K562 (cell line): ENCODE measurements at regions not wholly inside any gene's neighbourhood (a gene's known extent, or its start where the extent isn't known, plus 50 kb on each side); places are given as distances from the start of the nearest gene placed in this dataset.

Experiments used
- ATAC-seq: fragments of 200-7000 bp; cut with Tn5 transposase; 3 replicates; pipeline ENCODE4 v1.9.1; 2020; ENCODE audit warnings: moderate library complexity
- BruUV-seq: library from RNA; stranded (reverse); fragments of 400-500 nt; replicated peaks from 2 replicates; lab custom pipeline; 2021; lab: Mats Ljungman, UMichigan
- CTCF ChIA-PET: fragments of 300-600 bp; formaldehyde crosslinking; extraction: SDS; loops from one replicate; lab custom pipeline; 2021; ENCODE audit warnings: low intra/inter-chr PET ratio; lab: Yijun Ruan, JAX
- POLR2A ChIA-PET: fragments of 300-600, 350-650 bp; sonication (Branson Sonifier 250); formaldehyde crosslinking; extraction: SDS; loops from one replicate; lab custom pipeline; 2021; ENCODE audit warnings: antibody characterized with exemption, inconsistent platforms; lab: Yijun Ruan, JAX
- DNase-seq, 4 experiments: peaks; one replicate each; pipeline versions ENCODE4 v3.0.0 to v3.0.0-alpha.2; 2011 to 2018; ENCODE audit warnings: low spot score in 3 of 4, mixed read lengths in 3 of 4; ENCODE audit errors: extremely low read depth in 1 of 4
- FAIRE-seq: peaks from 2 replicates; lab custom pipeline; 2011; peaks lifted over from hg19 to GRCh38; lab: Jason Lieb, UNC
- H2AFZ ChIP-seq: 2 replicates; pipeline ENCODE4 v1.6.0; 2011; ENCODE audit warnings: low read depth, low read length, control low read depth, inconsistent platforms
- H3K27ac ChIP-seq: fragments of 200-600 bp; 3 replicates; pipeline ENCODE4 v1.8.0; 2011; ENCODE audit warnings: low read depth, mild to moderate bottlenecking, control low read depth, inconsistent platforms, low read length, moderate library complexity, mixed read lengths; ENCODE audit errors: extremely low read depth
- H3K27me3 ChIP-seq, 2 experiments: fragments of 300-600 bp in 1 of 2; 2 replicates in 1 of 2; 3 replicates in 1 of 2; pipeline versions ENCODE4 v1.6.0 to v1.8.0; 2011; ENCODE audit warnings: inconsistent platforms in 2 of 2, low read length in 2 of 2, mild to moderate bottlenecking in 1 of 2, mixed read lengths in 1 of 2, moderate library complexity in 1 of 2; ENCODE audit not compliant: control insufficient read depth in 2 of 2, insufficient read depth in 2 of 2
- H3K36me3 ChIP-seq: fragments of 300-600 bp; 3 replicates; pipeline ENCODE4 v1.8.0; 2011; ENCODE audit warnings: mild to moderate bottlenecking, low read length, inconsistent platforms; ENCODE audit not compliant: control insufficient read depth, insufficient read depth
- H3K4me1 ChIP-seq, 2 experiments: fragments of 200-600 bp in 1 of 2; replicated peaks in 1 of 2; 2 replicates in 1 of 2; 3 replicates in 1 of 2; pipeline versions ENCODE4 v1.5.1 to v1.8.0; 2011; ENCODE audit warnings: inconsistent platforms in 2 of 2, low read length in 2 of 2, mild to moderate bottlenecking in 1 of 2, mixed read lengths in 1 of 2, moderate library complexity in 1 of 2; ENCODE audit not compliant: control insufficient read depth in 2 of 2, insufficient read depth in 2 of 2
- H3K4me2 ChIP-seq: 2 replicates; pipeline ENCODE4 v1.6.1; 2011; ENCODE audit warnings: low read length, control low read depth, inconsistent platforms, mixed read lengths; ENCODE audit not compliant: insufficient read depth
- H3K4me3 ChIP-seq: fragments of 200-600 bp; sonication (generic), shearing (Covaris generic); 2 replicates; pipeline ENCODE4 v1.5.1; 2016; ENCODE audit warnings: control low read depth, inconsistent platforms
- H3K79me2 ChIP-seq: fragments of 200-600 bp; 3 replicates; pipeline ENCODE4 v1.8.0; 2011; ENCODE audit warnings: low read length, inconsistent platforms; ENCODE audit not compliant: control insufficient read depth, insufficient read depth
- H3K9ac ChIP-seq, 2 experiments: 2 replicates each; pipeline versions ENCODE4 v1.6.0 to v1.6.1; 2011; ENCODE audit warnings: low read depth in 2 of 2, low read length in 2 of 2, control low read depth in 1 of 2, inconsistent platforms in 1 of 2, mild to moderate bottlenecking in 1 of 2, mixed read lengths in 1 of 2; ENCODE audit not compliant: insufficient read depth in 1 of 2
- H3K9me1 ChIP-seq: one replicate; pipeline ENCODE4 v1.6.0; 2011; ENCODE audit warnings: inconsistent platforms, mild to moderate bottlenecking, low read length, moderate library complexity; ENCODE audit not compliant: control insufficient read depth, insufficient read depth
- H3K9me3 ChIP-seq: replicated peaks from 2 replicates; pipeline ENCODE4 v1.5.1; 2011; ENCODE audit warnings: low read depth, low read length, inconsistent platforms; ENCODE audit not compliant: control insufficient read depth, insufficient read depth
- H4K20me1 ChIP-seq: replicated peaks from 2 replicates; pipeline ENCODE4 v1.6.1; 2011; ENCODE audit warnings: low read length, inconsistent platforms, mixed read lengths; ENCODE audit not compliant: control insufficient read depth, insufficient read depth
- ASH1L ChIP-seq: fragments of 450-650 bp; IDR thresholded peaks from 2 replicates; pipeline ENCODE4 v1.6.1; 2018; ENCODE audit warnings: borderline replicate concordance, mild to moderate bottlenecking, low read depth; ENCODE audit not compliant: partially characterized antibody
- CEBPG ChIP-seq, 3 experiments: fragments of 200-800 bp in 1 of 3; sonication (Bioruptor generic) in 1 of 3; sonication (generic) in 1 of 3; formaldehyde crosslinking in 1 of 3; IDR thresholded peaks in 2 of 3; conservative IDR thresholded peaks in 1 of 3; 2 replicates each; pipeline versions ENCODE4 v1.6.1 to v1.8.0; 2016 to 2022; ENCODE audit warnings: missing compliant biosample characterization in 2 of 3, missing genetic modification characterization in 2 of 3, mild to moderate bottlenecking in 1 of 3, missing genetic modification reagents in 1 of 3
- ELF1 ChIP-seq: fragments of 200-800 bp; sonication (Bioruptor generic); IDR thresholded peaks from 2 replicates; pipeline ENCODE4 v1.6.1; 2016; ENCODE audit warnings: missing genetic modification characterization, missing compliant biosample characterization
- HMG20A ChIP-seq: fragments of 450-650 bp; formaldehyde crosslinking; conservative IDR thresholded peaks from 2 replicates; pipeline ENCODE4 v1.4.0; 2020; ENCODE audit warnings: mild to moderate bottlenecking, mixed read lengths
- MEIS2 ChIP-seq: fragments of 450-650 bp; IDR thresholded peaks from 2 replicates; pipeline ENCODE4 v1.6.1; 2014; ENCODE audit warnings: mild to moderate bottlenecking; ENCODE audit not compliant: partially characterized antibody
- NFXL1 ChIP-seq: fragments of 450-650 bp; formaldehyde crosslinking; IDR thresholded peaks from 2 replicates; pipeline ENCODE4 v1.4.0; 2021; ENCODE audit warnings: mild to moderate bottlenecking
- ZFP36 ChIP-seq: fragments of 150-350 bp; IDR thresholded peaks from 2 replicates; pipeline ENCODE4 v1.6.1; 2018; ENCODE audit warnings: low read length, low read depth; ENCODE audit not compliant: partially characterized antibody
- ZNF239 ChIP-seq: fragments of 250-450 bp; sonication (Bioruptor Pico); IDR thresholded peaks from 2 replicates; pipeline ENCODE4 v1.4.0; 2020; ENCODE audit warnings: mild to moderate bottlenecking
- WGBS: fragments of 100-300 bp; shearing (Covaris generic); methylation state at CpG from one replicate; pipeline ENCODE4 v1.1.6; 2016; ENCODE audit warnings: low coverage, mixed read lengths; ENCODE audit not compliant: insufficient coverage; ENCODE audit errors: missing lambda C conversion rate; 5-methylcytosine and 5-hydroxymethylcytosine counted together
- in situ Hi-C: fragments of 300-500 bp; cut with MboI; formaldehyde crosslinking; loops from 4 replicates; pipeline ENCODE4 v1.15.0; 2018; ENCODE audit warnings: inconsistent platforms, mixed read lengths
- intact Hi-C: fragments of 100-400 bp; cut with micrococcal nuclease; formaldehyde crosslinking; loops from 2 replicates; pipeline ENCODE4 v1.14.2; 2022
- TF ChIP-seq, protein P1 (sequence below): IDR thresholded peaks from 2 replicates; pipeline ENCODE4 v1.6.1; 2016; ENCODE audit warnings: missing genetic modification characterization, missing compliant biosample characterization
- TF ChIP-seq, protein P2 (sequence below): fragments of 450-650 bp; IDR thresholded peaks from 2 replicates; pipeline ENCODE4 v1.6.1; 2016
- TF ChIP-seq, protein P3 (sequence below), 2 experiments: IDR thresholded peaks in 1 of 2; conservative IDR thresholded peaks in 1 of 2; 2 replicates each; pipeline ENCODE4 v1.6.1; 2016; ENCODE audit warnings: low read depth in 2 of 2, mild to moderate bottlenecking in 1 of 2, missing compliant biosample characterization in 1 of 2, missing genetic modification characterization in 1 of 2, moderate library complexity in 1 of 2
- TF ChIP-seq, protein P4 (sequence below): sonication (generic); formaldehyde crosslinking; IDR thresholded peaks from 2 replicates; pipeline ENCODE4 v1.8.1; 2023; ENCODE audit warnings: mild to moderate bottlenecking, missing genetic modification reagents, moderate library complexity
- TF ChIP-seq, protein P5 (sequence below): fragments of 250-450 bp; sonication (Bioruptor Pico); IDR thresholded peaks from 2 replicates; pipeline ENCODE4 v1.4.0; 2020

DNA sequence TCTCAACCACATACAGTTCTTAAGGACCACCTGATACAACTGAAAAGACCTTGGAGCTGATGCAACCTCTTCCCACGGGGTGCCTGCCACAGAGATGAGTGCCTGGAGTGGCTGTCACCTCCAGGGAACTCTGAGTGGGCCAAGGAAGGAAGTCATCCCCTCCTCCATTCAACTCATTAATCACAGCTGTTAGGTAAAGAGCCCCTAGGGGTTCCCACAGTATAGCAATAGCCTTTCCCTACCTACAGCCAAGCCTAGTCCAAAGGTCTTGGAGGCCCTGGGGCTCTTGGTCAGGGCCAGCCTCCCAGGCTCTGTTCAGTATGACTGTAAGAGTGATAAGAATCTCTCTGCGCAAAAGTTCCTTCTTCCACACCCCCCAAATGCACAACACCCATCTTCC is 70.4 kb upstream of the NFE2L3 start:
- no TSS peak for BruUV-seq
- Histone ChIP-seq H3K4me3 (no peak overlapping the region), H3K4me2 (no peak overlapping the region), H4K20me1 (no peaks in the 10 kb centered on the region), H3K4me1 (peaks cover 3 to 4% of the 10 kb centered on the region in 2 experiments; a peak in 4 of 5 replicates), H3K27me3 (peaks cover 11 to 18% of the 10 kb centered on the region in 2 experiments), H3K9me3 (no peaks in the 10 kb centered on the region), H3K36me3 (no peaks in the 10 kb centered on the region), H3K27ac (no peak overlapping the region), H3K79me2 (no peaks in the 10 kb centered on the region), H3K9ac (no peak overlapping the region), H3K9me1 (no peaks in the 10 kb centered on the region), H2AFZ (no peak overlapping the region)
- POLR2A ChIA-PET: interaction anchor here (0.7 to 1.3 kb wide), 3 partner anchors 10 to 119 kb away, joined by 3 to 4 read pairs (median 4); partner anchors contain the start of gene HNRNPA2B1
- in situ Hi-C loops: loop anchor here (25.0 kb wide), 2 partner anchors 581 to 1081 kb away; partner anchors contain the start of genes HOXA10, HOXA3, HOXA7 and HOXA9
- intact Hi-C loops: no loop called here
- peak; percentile 78 for ATAC-seq
- WGBS: 0% methylated on average over 2 of the region's 2 CpGs
- DNase-seq: peak in 1 of 4 experiments; percentile 21
- FAIRE-seq: no peak
- CTCF ChIA-PET: no interaction called here
- TF ChIP-seq HMG20A (no peak), ZFP36 (no peak), CEBPG (CRISPR knock-in tag; IDR thresholded peaks at IDR 0.05) (no peak), CEBPG (tag; conservative IDR thresholded peaks at IDR 0.05 in 1 of 2, IDR thresholded peaks at IDR 0.05 in 1 of 2) (0 out of 4 replicates have a peak, but pooled peaks of 1 of the 2 experiments have one; percentile 23), ELF1 (tag) (no peak), ZNF239 (CRISPR knock-in tag) (no peak), ASH1L (no peak), MEIS2 (peak; percentile 47), NFXL1 (no peak)
- TF ChIP-seq, protein P1, sequence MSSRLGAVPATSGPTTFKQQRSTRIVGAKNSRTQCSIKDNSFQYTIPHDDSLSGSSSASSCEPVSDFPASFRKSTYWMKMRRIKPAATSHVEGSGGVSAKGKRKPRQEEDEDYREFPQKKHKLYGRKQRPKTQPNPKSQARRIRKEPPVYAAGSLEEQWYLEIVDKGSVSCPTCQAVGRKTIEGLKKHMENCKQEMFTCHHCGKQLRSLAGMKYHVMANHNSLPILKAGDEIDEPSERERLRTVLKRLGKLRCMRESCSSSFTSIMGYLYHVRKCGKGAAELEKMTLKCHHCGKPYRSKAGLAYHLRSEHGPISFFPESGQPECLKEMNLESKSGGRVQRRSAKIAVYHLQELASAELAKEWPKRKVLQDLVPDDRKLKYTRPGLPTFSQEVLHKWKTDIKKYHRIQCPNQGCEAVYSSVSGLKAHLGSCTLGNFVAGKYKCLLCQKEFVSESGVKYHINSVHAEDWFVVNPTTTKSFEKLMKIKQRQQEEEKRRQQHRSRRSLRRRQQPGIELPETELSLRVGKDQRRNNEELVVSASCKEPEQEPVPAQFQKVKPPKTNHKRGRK (tag): no peak
- TF ChIP-seq, protein P2, sequence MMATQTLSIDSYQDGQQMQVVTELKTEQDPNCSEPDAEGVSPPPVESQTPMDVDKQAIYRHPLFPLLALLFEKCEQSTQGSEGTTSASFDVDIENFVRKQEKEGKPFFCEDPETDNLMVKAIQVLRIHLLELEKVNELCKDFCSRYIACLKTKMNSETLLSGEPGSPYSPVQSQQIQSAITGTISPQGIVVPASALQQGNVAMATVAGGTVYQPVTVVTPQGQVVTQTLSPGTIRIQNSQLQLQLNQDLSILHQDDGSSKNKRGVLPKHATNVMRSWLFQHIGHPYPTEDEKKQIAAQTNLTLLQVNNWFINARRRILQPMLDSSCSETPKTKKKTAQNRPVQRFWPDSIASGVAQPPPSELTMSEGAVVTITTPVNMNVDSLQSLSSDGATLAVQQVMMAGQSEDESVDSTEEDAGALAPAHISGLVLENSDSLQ: peak; percentile 34; the same call in 1 of the 2 replicates
- TF ChIP-seq, protein P3, sequence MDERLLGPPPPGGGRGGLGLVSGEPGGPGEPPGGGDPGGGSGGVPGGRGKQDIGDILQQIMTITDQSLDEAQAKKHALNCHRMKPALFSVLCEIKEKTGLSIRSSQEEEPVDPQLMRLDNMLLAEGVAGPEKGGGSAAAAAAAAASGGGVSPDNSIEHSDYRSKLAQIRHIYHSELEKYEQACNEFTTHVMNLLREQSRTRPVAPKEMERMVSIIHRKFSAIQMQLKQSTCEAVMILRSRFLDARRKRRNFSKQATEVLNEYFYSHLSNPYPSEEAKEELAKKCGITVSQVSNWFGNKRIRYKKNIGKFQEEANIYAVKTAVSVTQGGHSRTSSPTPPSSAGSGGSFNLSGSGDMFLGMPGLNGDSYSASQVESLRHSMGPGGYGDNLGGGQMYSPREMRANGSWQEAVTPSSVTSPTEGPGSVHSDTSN (CRISPR knock-in tag; IDR thresholded peaks at IDR 0.05; ENCODE audit: low read depth): no peak
- TF ChIP-seq, protein P3 (tag; conservative IDR thresholded peaks at IDR 0.05; ENCODE audit: low read depth): peak; percentile 56
- TF ChIP-seq, protein P4, sequence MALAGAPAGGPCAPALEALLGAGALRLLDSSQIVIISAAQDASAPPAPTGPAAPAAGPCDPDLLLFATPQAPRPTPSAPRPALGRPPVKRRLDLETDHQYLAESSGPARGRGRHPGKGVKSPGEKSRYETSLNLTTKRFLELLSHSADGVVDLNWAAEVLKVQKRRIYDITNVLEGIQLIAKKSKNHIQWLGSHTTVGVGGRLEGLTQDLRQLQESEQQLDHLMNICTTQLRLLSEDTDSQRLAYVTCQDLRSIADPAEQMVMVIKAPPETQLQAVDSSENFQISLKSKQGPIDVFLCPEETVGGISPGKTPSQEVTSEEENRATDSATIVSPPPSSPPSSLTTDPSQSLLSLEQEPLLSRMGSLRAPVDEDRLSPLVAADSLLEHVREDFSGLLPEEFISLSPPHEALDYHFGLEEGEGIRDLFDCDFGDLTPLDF: no peak
- TF ChIP-seq, protein P5, sequence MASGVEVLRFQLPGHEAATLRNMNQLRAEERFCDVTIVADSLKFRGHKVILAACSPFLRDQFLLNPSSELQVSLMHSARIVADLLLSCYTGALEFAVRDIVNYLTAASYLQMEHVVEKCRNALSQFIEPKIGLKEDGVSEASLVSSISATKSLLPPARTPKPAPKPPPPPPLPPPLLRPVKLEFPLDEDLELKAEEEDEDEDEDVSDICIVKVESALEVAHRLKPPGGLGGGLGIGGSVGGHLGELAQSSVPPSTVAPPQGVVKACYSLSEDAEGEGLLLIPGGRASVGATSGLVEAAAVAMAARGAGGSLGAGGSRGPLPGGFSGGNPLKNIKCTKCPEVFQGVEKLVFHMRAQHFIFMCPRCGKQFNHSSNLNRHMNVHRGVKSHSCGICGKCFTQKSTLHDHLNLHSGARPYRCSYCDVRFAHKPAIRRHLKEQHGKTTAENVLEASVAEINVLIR (CRISPR knock-in tag): no peak
